ENCODE measurements at regions not wholly inside any gene's neighbourhood (a gene's known extent, or its start where the extent isn't known, plus 50 kb on each side); places are given as distances from the start of the nearest gene placed in this dataset.

DNA sequence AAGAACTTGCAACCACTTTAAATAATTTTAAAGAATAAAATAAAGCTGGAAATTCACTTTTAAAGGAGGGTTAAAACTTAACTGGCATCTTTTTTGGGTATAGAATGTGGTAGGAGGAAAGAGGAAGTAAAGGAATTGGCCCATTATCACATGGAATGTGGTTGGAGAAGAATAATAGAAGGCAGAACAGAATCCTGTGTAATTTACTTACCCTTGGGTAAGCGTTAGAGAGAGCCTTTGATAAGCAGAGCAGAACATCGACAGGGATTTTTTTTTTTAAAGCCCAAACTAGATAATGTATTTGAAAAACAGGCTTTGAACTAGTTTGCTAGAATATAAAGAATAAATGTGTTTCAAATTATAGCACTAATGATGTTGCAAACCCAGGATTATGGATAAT lies 199.8 kb upstream of the KIAA1217 start:
- no peak overlapping the region for H3K4me3 ChIP-seq
- H3K27ac ChIP-seq = no peak overlapping the region
- TF ChIP-seq, protein P1, sequence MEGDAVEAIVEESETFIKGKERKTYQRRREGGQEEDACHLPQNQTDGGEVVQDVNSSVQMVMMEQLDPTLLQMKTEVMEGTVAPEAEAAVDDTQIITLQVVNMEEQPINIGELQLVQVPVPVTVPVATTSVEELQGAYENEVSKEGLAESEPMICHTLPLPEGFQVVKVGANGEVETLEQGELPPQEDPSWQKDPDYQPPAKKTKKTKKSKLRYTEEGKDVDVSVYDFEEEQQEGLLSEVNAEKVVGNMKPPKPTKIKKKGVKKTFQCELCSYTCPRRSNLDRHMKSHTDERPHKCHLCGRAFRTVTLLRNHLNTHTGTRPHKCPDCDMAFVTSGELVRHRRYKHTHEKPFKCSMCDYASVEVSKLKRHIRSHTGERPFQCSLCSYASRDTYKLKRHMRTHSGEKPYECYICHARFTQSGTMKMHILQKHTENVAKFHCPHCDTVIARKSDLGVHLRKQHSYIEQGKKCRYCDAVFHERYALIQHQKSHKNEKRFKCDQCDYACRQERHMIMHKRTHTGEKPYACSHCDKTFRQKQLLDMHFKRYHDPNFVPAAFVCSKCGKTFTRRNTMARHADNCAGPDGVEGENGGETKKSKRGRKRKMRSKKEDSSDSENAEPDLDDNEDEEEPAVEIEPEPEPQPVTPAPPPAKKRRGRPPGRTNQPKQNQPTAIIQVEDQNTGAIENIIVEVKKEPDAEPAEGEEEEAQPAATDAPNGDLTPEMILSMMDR (IDR thresholded peaks at IDR 0.05) = no peak
- DNase-seq (ENCODE audit: low spot score) = no peak

DNA sequence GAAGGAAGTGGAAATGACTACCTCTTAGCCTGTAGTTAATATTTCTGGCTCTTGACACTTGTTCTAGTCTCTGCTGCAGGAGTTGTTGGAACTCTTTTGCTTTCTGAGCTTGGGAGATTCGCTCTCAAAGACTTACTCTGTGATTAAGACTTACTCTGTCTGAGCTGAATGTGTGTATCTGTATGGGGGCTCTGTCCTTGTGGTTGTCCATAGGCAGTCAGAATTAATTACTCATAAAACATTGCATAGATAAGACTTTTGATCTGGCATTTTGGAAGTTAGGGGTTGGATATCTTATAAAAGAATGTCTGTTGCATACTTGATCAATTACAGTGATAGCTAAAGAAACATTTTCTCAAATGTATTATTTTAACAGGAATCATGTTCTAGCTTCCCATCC lies 199.2 kb upstream of the KIAA1217 start:
- H3K4me3 ChIP-seq = no peak overlapping the region
- H3K27ac ChIP-seq = no peak overlapping the region
- TF ChIP-seq, protein P1 (IDR thresholded peaks at IDR 0.05) = no peak

GRCh38 chr10:24010436-24010970 lies 198.4 kb upstream of the KIAA1217 start:
- Histone ChIP-seq H3K4me3 (no peak overlapping the region), H3K27ac (no peak overlapping the region)
- TF ChIP-seq, protein P1 (IDR thresholded peaks at IDR 0.05) = no peak
- no peak for DNase-seq (ENCODE audit: low spot score)

More for the DNA sequence above, 199.2 kb upstream of the KIAA1217 start:
- no peak for DNase-seq (ENCODE audit: low spot score)

GRCh38 chr10:24012249-24012803 lies 196.6 kb upstream of the KIAA1217 start:
- Histone ChIP-seq H3K4me3 (no peak overlapping the region), H3K27ac (no peak overlapping the region)
- TF ChIP-seq, protein P1 (IDR thresholded peaks at IDR 0.05) = no peak
- no peak for DNase-seq (ENCODE audit: low spot score)

DNA sequence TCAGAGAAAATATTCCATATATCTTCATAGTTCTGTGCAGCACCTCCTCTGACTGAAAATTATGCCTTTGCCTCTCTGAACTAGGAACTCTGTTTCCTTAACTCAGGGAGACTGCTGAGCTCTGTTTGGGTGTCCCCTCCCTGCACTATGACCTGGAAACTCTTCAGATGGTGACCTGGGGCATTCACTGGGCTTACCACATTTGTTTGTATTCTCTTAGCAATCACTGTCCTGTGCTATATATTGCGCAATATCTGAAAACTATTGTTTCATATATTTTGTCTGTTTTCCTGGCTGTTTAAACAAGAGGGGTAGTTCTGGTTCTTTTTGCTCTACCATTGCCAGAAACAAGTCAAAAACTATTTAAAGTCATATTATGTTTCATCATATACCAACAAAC lies 181.8 kb upstream of the KIAA1217 start:
- TF ChIP-seq, protein P1 (IDR thresholded peaks at IDR 0.05) = no peak

DNA sequence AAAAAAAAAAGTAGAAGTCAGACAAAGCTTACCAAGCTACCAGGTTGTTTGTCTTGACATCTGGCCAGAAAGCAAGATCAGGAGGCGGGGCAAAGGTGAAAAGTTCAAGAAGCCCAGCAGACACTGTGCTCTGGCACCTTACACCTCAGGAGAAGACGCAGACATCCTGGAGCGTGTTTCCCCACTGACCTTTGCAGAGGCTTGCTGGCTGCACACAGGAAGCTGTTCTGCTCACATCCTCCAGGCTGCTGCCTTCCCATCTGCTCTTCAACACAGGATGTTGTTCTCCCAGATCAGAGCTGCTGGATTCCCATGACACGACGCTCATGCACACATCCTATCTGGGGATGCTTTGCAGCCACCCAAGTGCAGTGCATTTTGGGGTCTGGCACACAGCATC lies 174.4 kb upstream of the KIAA1217 start:
- Histone ChIP-seq H3K4me3 (no peak overlapping the region), H3K27ac (no peak overlapping the region)
- TF ChIP-seq, protein P1 (IDR thresholded peaks at IDR 0.05) = no peak
- DNase-seq (ENCODE audit: low spot score) = no peak

More for the DNA sequence above, 181.8 kb upstream of the KIAA1217 start:
- no peak for DNase-seq (ENCODE audit: low spot score)
- no peak overlapping the region for H3K4me3 ChIP-seq
- no peak overlapping the region for H3K27ac ChIP-seq

DNA sequence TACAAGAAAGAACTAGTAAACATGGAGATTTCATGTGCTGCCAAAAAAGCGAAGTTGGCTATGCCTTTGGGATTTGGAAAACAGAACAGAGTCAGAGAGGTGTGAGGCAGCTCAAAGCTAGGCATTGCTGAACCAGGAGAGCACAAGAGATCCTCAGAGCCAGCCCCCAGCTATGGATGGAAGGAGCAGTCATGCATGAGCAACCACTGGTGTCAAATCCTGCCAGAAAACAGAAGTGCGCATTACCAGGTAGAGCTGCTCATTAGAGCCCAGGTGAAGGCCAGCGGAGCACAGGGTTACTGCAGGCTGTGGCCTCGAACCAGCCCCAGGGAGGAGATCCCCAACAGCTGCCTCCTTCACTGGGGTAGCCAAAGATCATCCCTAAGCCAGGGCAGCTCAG lies 173.2 kb upstream of the KIAA1217 start:
- Histone ChIP-seq H3K27ac (no peak overlapping the region), H3K4me3 (no peak overlapping the region)
- TF ChIP-seq, protein P1 (IDR thresholded peaks at IDR 0.05) = no peak
- DNase-seq (ENCODE audit: low spot score) = no peak

Data from coronary artery (tissue), 2 donors.